Astrocyte of the cerebellum (primary cell): ENCODE measurements at regions not wholly inside any gene's neighbourhood (a gene's known extent, or its start where the extent isn't known, plus 50 kb on each side); places are given as distances from the start of the nearest gene placed in this dataset.

Experiments used
- DNase-seq: peaks from one replicate; pipeline ENCODE4 v3.0.0-alpha.2; 2011; ENCODE audit warnings: low read depth
- H3K4me3 ChIP-seq: 2 replicates; pipeline ENCODE4 v1.5.1; 2011; ENCODE audit warnings: mild to moderate bottlenecking, low read depth, low read length, moderate library complexity
- CTCF ChIP-seq: IDR thresholded peaks from 2 replicates; pipeline ENCODE4 v1.5.1; 2012; ENCODE audit warnings: low read length, low read depth, moderate library complexity, mild to moderate bottlenecking; ENCODE audit errors: missing control alignments
- in situ Hi-C: cut with HindIII; loops from 2 replicates; pipeline ENCODE4 v1.10.0; 2017; ENCODE audit warnings: low sequenced_read_pairs

DNA sequence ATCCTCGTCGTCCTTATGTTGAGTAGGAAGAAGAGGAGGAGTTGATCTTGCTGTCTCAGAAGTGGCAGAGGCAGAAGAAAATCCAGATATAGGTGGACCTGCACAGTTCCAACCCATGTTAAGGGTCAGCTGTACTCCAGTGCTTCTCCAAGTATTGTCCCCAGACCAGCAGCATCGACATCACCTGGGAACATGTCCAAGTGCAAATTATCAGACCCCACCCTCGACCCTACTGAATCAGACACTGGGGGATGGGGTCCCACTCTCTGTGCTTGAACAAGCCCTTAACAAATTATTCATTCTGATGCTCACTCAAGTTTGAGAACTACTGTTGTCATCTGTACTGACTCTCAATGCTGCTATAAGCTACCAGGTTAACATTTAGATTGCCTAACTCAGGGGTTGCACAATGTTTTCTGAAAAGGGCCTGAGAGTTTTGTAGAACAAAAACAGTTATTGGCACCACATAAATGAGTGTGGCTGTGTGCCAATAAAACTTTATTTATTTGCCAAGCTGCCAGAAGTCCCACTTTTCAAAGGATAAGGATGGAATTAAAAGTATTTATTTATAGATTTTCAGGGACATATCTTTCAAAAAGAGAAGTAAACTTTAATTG is 226.7 kb upstream of the IPO5 start:
- in situ Hi-C loops, result no loop called here
- TF ChIP-seq CTCF, result no peak
- no peak overlapping the region for H3K4me3 ChIP-seq
- no peak for DNase-seq

DNA sequence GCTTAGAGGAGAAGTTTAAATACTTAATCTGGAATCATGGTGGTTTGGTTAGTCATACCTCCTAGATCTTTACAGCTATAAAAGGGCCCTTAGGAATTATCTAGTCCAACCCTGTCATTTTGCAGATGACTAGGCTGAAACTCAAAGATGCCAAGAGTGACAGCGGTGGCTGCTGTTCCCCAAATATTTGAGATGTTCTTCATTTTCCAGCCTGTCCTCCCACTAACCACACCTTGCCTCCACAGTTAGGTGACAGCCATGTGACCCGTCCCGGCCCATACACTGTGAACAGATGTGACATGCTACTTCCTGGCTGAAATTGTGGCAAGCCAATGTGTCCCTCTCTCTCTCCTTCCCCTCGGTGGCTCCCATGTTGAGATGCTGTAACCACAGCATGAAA is 225.5 kb upstream of the IPO5 start:
- in situ Hi-C loops, result no loop called here
- no peak overlapping the region for H3K4me3 ChIP-seq
- no peak for TF ChIP-seq CTCF
- DNase-seq, result no peak

GRCh38 chr13:97736436-97736835 is 217.0 kb upstream of the IPO5 start:
- DNase-seq, result no peak
- no peak for TF ChIP-seq CTCF
- no peak overlapping the region for H3K4me3 ChIP-seq
- in situ Hi-C loops, result no loop called here

DNA sequence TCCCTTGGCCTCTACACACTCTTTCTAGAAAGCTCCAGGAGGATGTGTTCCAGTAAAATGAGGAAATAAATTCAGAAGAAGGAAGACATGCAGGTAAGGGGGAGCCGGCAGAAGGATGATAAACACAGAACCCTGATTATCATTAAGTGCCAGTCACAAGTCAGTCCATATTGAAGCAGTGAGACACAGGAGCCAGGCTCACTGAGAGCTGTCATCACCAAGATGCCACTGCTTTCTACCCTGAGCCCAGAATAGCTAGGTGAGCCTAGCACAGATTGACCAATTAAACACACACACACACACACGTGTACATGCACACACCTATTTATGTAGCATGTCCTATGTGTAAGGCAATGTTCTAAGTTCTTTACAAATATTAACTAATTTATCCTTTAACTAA is 211.4 kb upstream of the IPO5 start:
- TF ChIP-seq CTCF, result no peak
- no peak for DNase-seq
- in situ Hi-C loops, result no loop called here
- no peak overlapping the region for H3K4me3 ChIP-seq

GRCh38 chr13:97743938-97744337 is 209.5 kb upstream of the IPO5 start:
- H3K4me3 ChIP-seq, result no peak overlapping the region
- no peak for DNase-seq
- in situ Hi-C loops, result no loop called here
- TF ChIP-seq CTCF, result no peak

- no peak for DNase-seq
- no peak overlapping the region for H3K4me3 ChIP-seq
- no peak for TF ChIP-seq CTCF
- in situ Hi-C loops, result no loop called here
Measured at GRCh38 chr13:97746649-97747048, 206.8 kb upstream of the IPO5 start.

DNA sequence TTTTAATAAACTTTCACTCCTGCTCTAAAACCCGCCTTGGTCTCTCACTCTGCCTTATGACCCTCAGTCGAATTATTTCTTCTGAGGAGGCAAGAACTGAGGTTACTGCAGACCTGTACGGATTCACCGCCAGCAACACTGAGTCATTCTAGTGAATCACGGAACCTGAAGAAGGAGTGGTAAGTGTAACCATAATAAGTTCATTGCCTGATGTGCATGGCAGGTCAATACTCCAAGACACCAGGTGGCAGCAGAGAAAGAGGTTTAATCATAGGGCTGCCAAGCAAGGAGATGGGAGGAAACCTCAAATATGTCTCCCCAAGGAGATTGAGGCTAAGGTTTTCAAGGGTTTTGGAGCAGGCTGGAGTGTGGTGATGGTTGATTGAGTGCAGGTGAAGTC is 204.3 kb upstream of the IPO5 start:
- no peak for DNase-seq
- TF ChIP-seq CTCF, result no peak
- in situ Hi-C loops, result no loop called here

More for the DNA sequence above, 204.3 kb upstream of the IPO5 start:
- no peak overlapping the region for H3K4me3 ChIP-seq
